ENCODE measurements at regions not wholly inside any gene's neighbourhood (a gene's known extent, or its start where the extent isn't known, plus 50 kb on each side); places are given as distances from the start of the nearest gene placed in this dataset.

DNA sequence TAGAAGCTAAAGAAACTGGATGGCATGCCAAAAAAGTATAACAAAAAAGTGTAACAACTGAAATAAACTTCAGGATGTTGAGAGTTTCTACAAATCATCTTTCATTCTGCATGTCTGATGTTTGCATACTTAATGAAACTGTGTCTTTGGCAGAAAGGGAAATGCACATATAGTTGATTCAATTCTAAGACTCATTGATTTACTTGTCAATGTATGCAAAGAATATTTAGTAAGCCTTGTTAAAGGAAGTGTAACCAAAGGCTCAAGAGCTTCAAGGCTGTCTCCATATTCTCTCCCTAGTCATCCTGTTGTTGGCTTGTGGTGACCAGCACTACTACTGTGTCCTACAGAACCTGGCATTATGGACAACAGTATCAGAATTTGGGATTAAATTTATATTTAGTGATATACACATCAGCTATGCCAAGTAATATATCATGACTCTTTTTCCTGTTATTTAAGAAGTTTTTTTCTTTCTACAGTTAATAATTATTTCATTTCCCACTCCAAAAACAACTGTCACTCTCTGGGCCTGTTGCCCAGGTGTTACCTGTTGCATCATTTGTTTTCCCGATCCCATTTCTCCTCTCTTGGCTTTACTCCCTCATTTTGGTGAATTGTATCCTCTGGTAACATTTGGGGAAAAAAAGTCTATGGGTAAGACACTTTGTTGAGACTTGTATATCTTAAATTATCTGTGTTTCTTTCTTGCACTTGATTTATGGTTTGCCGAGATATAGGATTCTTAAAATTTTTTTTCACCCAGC is 226.6 kb upstream of the BMPER start:
- TF ChIP-seq, protein P1, sequence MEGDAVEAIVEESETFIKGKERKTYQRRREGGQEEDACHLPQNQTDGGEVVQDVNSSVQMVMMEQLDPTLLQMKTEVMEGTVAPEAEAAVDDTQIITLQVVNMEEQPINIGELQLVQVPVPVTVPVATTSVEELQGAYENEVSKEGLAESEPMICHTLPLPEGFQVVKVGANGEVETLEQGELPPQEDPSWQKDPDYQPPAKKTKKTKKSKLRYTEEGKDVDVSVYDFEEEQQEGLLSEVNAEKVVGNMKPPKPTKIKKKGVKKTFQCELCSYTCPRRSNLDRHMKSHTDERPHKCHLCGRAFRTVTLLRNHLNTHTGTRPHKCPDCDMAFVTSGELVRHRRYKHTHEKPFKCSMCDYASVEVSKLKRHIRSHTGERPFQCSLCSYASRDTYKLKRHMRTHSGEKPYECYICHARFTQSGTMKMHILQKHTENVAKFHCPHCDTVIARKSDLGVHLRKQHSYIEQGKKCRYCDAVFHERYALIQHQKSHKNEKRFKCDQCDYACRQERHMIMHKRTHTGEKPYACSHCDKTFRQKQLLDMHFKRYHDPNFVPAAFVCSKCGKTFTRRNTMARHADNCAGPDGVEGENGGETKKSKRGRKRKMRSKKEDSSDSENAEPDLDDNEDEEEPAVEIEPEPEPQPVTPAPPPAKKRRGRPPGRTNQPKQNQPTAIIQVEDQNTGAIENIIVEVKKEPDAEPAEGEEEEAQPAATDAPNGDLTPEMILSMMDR (IDR thresholded peaks at IDR 0.05; ENCODE audit: poor library complexity) = no peak
- no peak for TF ChIP-seq EZH2 (IDR thresholded peaks at IDR 0.05; ENCODE audit: borderline replicate concordance)
